ENCODE measurements at regions not wholly inside any gene's neighbourhood (a gene's known extent, or its start where the extent isn't known, plus 50 kb on each side); places are given as distances from the start of the nearest gene placed in this dataset.
"Not testable (repeated sequence)": the region's sequence is repeated elsewhere in the genome, so short reads cannot be mapped to it uniquely, and the experiment has no call there.

DNA sequence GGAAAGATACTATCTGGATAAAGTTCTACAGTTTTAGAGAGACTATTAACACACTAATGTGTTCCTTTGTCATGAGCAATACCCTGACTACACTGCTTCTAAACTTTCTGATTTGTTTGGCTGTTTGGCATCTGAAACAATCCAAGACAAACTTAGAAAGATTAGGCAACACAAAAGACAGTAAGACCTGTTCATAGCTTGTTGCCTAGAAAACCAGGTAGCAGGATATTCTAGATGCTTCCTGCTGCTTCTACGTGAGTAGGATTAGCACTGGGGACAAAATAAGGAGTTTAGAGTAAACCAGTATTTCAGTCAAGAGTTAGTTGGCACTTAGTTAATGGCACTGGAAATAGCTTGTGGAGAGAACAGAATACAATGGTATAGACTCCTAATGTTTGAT, 256.5 kb downstream of the ZNF37A start:
- not testable (repeated sequence) for TF ChIP-seq REST (IDR thresholded peaks at IDR 0.05; ENCODE audit: low read depth, low read length); RFX5 (IDR thresholded peaks at IDR 0.05; ENCODE audit: low read depth, low read length); ZNF622 (IDR thresholded peaks at IDR 0.05); CREB1 (IDR thresholded peaks at IDR 0.05; ENCODE audit: low read depth); EP300 (IDR thresholded peaks at IDR 0.05; ENCODE audit: borderline replicate concordance in 1 of 2, control insufficient read depth in 1 of 2, low read depth in 2 of 2, low read length in 2 of 2)
- TF ChIP-seq, protein P1, sequence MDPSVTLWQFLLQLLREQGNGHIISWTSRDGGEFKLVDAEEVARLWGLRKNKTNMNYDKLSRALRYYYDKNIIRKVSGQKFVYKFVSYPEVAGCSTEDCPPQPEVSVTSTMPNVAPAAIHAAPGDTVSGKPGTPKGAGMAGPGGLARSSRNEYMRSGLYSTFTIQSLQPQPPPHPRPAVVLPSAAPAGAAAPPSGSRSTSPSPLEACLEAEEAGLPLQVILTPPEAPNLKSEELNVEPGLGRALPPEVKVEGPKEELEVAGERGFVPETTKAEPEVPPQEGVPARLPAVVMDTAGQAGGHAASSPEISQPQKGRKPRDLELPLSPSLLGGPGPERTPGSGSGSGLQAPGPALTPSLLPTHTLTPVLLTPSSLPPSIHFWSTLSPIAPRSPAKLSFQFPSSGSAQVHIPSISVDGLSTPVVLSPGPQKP (IDR thresholded peaks at IDR 0.05; ENCODE audit: low read depth, low read length): not testable (repeated sequence)
- TF ChIP-seq, protein P2, sequence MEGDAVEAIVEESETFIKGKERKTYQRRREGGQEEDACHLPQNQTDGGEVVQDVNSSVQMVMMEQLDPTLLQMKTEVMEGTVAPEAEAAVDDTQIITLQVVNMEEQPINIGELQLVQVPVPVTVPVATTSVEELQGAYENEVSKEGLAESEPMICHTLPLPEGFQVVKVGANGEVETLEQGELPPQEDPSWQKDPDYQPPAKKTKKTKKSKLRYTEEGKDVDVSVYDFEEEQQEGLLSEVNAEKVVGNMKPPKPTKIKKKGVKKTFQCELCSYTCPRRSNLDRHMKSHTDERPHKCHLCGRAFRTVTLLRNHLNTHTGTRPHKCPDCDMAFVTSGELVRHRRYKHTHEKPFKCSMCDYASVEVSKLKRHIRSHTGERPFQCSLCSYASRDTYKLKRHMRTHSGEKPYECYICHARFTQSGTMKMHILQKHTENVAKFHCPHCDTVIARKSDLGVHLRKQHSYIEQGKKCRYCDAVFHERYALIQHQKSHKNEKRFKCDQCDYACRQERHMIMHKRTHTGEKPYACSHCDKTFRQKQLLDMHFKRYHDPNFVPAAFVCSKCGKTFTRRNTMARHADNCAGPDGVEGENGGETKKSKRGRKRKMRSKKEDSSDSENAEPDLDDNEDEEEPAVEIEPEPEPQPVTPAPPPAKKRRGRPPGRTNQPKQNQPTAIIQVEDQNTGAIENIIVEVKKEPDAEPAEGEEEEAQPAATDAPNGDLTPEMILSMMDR (IDR thresholded peaks at IDR 0.05 in 2 of 3, conservative IDR thresholded peaks at IDR 0.05 in 1 of 3; ENCODE audit: control insufficient read depth in 2 of 3, extremely low read depth in 1 of 3, insufficient read depth in 1 of 3, low read depth in 3 of 3, low read length in 3 of 3): not testable (repeated sequence)
